ENCODE measurements at regions not wholly inside any gene's neighbourhood (a gene's known extent, or its start where the extent isn't known, plus 50 kb on each side); places are given as distances from the start of the nearest gene placed in this dataset.

GRCh38 chr22:34326901-34327300 lies 406.6 kb upstream of the LARGE1 start:
- Histone ChIP-seq H2AFZ (ENCODE audit: low read length) (no peak overlapping the region), H4K20me1 (ENCODE audit: insufficient read depth, low read length) (no peaks in the 10 kb centered on the region), H3K27ac (ENCODE audit: extremely low read length, insufficient read depth, low read length) (no peak overlapping the region), H3K9me3 (ENCODE audit: low read length) (no peaks in the 10 kb centered on the region), H3K4me1 (ENCODE audit: insufficient read depth, low read length) (no peaks in the 10 kb centered on the region), H3K9ac (ENCODE audit: insufficient read depth, low read depth, low read length) (no peak overlapping the region), H3K79me2 (ENCODE audit: insufficient read depth, low read length) (no peaks in the 10 kb centered on the region), H3K27me3 (ENCODE audit: control insufficient read depth in 1 of 2, insufficient read depth in 2 of 2, low read length in 2 of 2) (no peaks in the 10 kb centered on the region; a peak in 2 of 5 replicates), H3K4me2 (ENCODE audit: low read depth, low read length) (no peak overlapping the region), H3K4me3 (replicated peaks in 1 of 3; ENCODE audit: insufficient read depth in 1 of 3, low read depth in 2 of 3, low read length in 3 of 3) (no peak overlapping the region), H3K36me3 (replicated peaks in 1 of 2; ENCODE audit: control insufficient read depth in 1 of 2, insufficient read depth in 2 of 2, low read length in 2 of 2) (no peaks in the 10 kb centered on the region)
- ChIA-PET CTCF (ENCODE audit: low intra/inter-chr PET ratio, low total read pairs) (no interaction called here), POLR2A (no interaction called here)
- TF ChIP-seq ZNF383 (CRISPR knock-in tag; IDR thresholded peaks at IDR 0.05; ENCODE audit: borderline replicate concordance) = no peak
- TF ChIP-seq ZNF143 (CRISPR knock-in tag; IDR thresholded peaks at IDR 0.05) = no peak
- no peak for TF ChIP-seq ZNF703 (CRISPR knock-in tag; IDR thresholded peaks at IDR 0.05; ENCODE audit: borderline replicate concordance)
- intact Hi-C loops (cut with micrococcal nuclease; ENCODE audit: unreplicated experiment) (no loop called here), in situ Hi-C loops (cut with HindIII; ENCODE audit: extremely low pct_ligation_motif_present, low pct_unique_long_range_greater_than_20kb) (no loop called here)
- BruUV-seq (replicated peaks) = no TSS peak
- FAIRE-seq (no peak), ATAC-seq (no peak), DNase-seq (ENCODE audit: low spot score) (no peak)

GRCh38 chr22:34330432-34330831 lies 410.2 kb upstream of the LARGE1 start:
- Histone ChIP-seq H3K4me1 (ENCODE audit: insufficient read depth, low read length) (no peaks in the 10 kb centered on the region), H3K27ac (ENCODE audit: extremely low read length, insufficient read depth, low read length) (no peak overlapping the region), H3K9ac (ENCODE audit: insufficient read depth, low read depth, low read length) (no peak overlapping the region), H3K4me2 (ENCODE audit: low read depth, low read length) (no peak overlapping the region), H3K27me3 (ENCODE audit: control insufficient read depth in 1 of 2, insufficient read depth in 2 of 2, low read length in 2 of 2) (no peaks in the 10 kb centered on the region; a peak in 2 of 5 replicates), H3K36me3 (replicated peaks in 1 of 2; ENCODE audit: control insufficient read depth in 1 of 2, insufficient read depth in 2 of 2, low read length in 2 of 2) (no peaks in the 10 kb centered on the region), H4K20me1 (ENCODE audit: insufficient read depth, low read length) (no peaks in the 10 kb centered on the region), H3K9me3 (ENCODE audit: low read length) (peaks cover 12% of the 10 kb centered on the region), H2AFZ (ENCODE audit: low read length) (no peak overlapping the region), H3K79me2 (ENCODE audit: insufficient read depth, low read length) (no peaks in the 10 kb centered on the region), H3K4me3 (replicated peaks in 1 of 3; ENCODE audit: insufficient read depth in 1 of 3, low read depth in 2 of 3, low read length in 3 of 3) (no peak overlapping the region)
- TF ChIP-seq IKZF5 (CRISPR knock-in tag; IDR thresholded peaks at IDR 0.05) (no peak), MAFF (IDR thresholded peaks at IDR 0.05; ENCODE audit: low read depth, low read length) (0 out of 2 replicates have a peak, but pooled peaks have one; percentile 35), MAFK (conservative IDR thresholded peaks at IDR 0.05 in 1 of 2, IDR thresholded peaks at IDR 0.05 in 1 of 2; ENCODE audit: low read length in 2 of 2) (peak; percentile 55 to 68)
- intact Hi-C loops (cut with micrococcal nuclease; ENCODE audit: unreplicated experiment) (loop anchor here (5.0 kb wide), 1 partner anchor 1253 kb away; no protein-coding TSS in a partner anchor), in situ Hi-C loops (cut with HindIII; ENCODE audit: extremely low pct_ligation_motif_present, low pct_unique_long_range_greater_than_20kb) (no loop called here)
- whole genome bisulfite sequencing (ENCODE audit: low lambda C conversion rate) = 32% methylated on average over 3 of the region's 4 CpGs
- BruUV-seq (replicated peaks) = no TSS peak
- no peak for DNase-seq (ENCODE audit: low spot score)
- ATAC-seq = no peak
- ChIA-PET CTCF (ENCODE audit: low intra/inter-chr PET ratio, low total read pairs) (no interaction called here), POLR2A (no interaction called here)
- FAIRE-seq = no peak

All from HepG2 (cell line).